GM12892 (cell line): ENCODE measurements at regions not wholly inside any gene's neighbourhood (a gene's known extent, or its start where the extent isn't known, plus 50 kb on each side); places are given as distances from the start of the nearest gene placed in this dataset.
"Not testable (repeated sequence)": the region's sequence is repeated elsewhere in the genome, so short reads cannot be mapped to it uniquely, and the experiment has no call there.

Experiments used
- DNase-seq: peaks from one replicate; pipeline ENCODE4 v3.0.0; 2011; ENCODE audit not compliant: insufficient read length
- FAIRE-seq: peaks from 2 replicates; lab custom pipeline; 2011; peaks lifted over from hg19 to GRCh38; lab: Jason Lieb, UNC
- POLR2A ChIP-seq: IDR thresholded peaks from 2 replicates; pipeline ENCODE4 v1.6.1; 2011; ENCODE audit warnings: low read depth, low read length, control low read depth
- POLR2AphosphoS5 ChIP-seq: IDR thresholded peaks from 2 replicates; pipeline ENCODE4 v1.6.1; 2011; ENCODE audit warnings: low read depth, low read length, control low read depth
- TAF1 ChIP-seq: IDR thresholded peaks from 2 replicates; pipeline ENCODE4 v1.6.1; 2011; ENCODE audit warnings: low read depth, mild to moderate bottlenecking, control low read depth, low read length, borderline replicate concordance

DNA sequence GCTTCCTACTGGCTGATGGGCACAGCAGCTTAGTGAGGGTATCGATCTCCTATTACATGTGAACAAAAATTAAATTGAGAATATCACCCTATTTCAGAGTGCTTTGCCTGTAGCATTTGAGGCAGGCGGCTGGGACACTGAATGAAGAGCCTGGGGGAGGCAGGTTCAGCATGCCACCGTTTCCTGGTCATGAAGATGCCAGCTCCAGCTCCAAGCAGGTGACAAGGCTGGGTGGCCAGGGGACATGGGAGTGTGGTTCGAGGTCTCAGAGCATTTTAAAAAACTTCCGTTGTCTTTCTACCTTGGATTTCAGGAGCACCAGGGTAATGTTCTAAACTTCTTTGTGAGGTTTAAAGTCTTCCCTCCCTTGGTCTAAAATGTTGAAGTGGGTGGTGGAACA is 158.2 kb downstream of the RPLP1 start:
- TF ChIP-seq POLR2A (no peak), TAF1 (no peak), POLR2AphosphoS5 (no peak)
- no peak for FAIRE-seq
- DNase-seq = no peak

DNA sequence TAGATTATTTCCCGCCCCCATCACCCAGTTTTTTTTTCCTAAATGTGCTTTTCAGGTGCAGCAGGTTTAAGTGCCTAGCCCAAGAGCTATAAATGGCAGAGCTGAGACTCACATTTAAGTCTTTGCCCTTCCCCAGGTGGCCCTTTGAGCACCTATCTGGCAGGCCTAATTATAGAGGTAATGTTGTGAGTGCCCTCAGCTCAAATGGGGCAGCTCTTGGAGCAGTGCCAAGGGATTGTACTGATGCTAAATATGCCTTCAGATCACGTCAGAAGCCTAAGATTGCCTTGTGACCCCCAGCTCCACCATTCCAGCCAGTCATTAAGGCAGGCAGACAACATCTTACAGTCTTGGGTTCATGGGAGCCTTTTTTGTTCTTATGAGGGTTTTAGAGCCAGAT is 159.5 kb downstream of the RPLP1 start:
- no peak for FAIRE-seq
- no peak for DNase-seq
- TF ChIP-seq POLR2A = no peak
- no peak for TF ChIP-seq POLR2AphosphoS5

DNA sequence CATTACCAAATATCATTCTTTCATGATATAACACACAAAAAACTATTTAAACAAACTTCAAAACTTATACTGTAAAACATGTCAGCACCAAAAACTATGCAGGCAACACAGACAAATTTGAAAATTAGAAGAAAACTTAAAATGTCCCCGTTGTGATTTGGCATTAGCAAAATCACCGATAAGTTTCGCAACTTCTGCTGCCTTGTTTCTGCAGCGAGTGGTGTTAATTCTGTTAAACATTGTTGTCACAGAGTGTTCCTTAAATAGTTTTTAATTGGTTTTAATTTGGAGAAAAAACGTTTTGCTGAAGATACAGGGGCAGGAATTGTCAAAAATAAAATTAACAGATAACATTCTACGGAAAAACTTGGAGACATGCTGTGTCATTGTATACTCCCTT is 160.6 kb downstream of the RPLP1 start:
- no peak for TF ChIP-seq POLR2AphosphoS5
- no peak for TF ChIP-seq TAF1
- no peak for TF ChIP-seq POLR2A
- FAIRE-seq (no peak), DNase-seq (no peak)

DNA sequence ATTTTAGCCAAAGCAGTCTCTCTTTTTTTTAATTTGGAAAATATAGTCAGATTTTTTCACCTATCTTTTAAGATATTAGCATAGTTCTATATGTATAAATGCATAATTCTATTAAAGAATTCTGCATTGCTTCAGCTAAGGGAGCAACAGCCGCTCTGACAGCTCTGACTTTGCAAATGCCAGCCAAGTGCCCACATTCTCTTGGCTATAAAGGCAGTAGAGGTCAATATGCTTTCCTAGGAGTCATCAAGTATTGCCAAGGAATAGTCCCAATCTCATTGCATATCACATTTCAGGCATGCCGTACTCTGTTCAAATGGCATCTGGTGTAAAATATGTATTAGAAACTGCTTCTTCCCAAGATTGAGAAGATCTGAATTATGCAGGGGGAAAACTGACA is 161.4 kb downstream of the RPLP1 start:
- no peak for DNase-seq
- TF ChIP-seq POLR2AphosphoS5 = no peak
- no peak for TF ChIP-seq POLR2A
- no peak for TF ChIP-seq TAF1
- FAIRE-seq = no peak

- FAIRE-seq (no peak), DNase-seq (no peak)
- TF ChIP-seq POLR2AphosphoS5 (no peak), TAF1 (no peak), POLR2A (no peak)
These were observed 163.1 kb downstream of the RPLP1 start for GRCh38 chr15:69615736-69616135.

- no peak for TF ChIP-seq POLR2A
- TF ChIP-seq POLR2AphosphoS5 = no peak
- no peak for TF ChIP-seq TAF1
- FAIRE-seq = no peak
- DNase-seq = no peak
These were observed 163.9 kb downstream of the RPLP1 start for GRCh38 chr15:69616558-69616957.

DNA sequence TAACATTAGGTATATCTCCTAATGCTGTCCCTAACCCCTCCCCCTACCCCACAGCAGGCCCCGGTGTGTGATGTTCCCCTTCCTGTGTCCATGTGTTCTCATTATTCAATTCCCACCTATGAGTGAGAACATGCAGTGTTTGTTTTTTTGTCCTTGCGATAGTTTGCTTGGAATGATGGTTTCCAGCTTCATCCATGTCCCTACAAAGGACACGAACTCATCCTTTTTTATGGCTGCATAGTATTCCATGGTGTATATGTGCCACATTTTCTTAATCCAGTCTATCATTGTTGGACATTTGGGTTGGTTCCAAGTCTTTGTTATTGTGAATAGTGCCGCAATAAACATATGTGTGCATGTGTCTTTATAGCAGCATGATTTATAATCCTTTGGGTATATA is 164.5 kb downstream of the RPLP1 start:
- not testable (repeated sequence) for DNase-seq, FAIRE-seq

GRCh38 chr15:69623392-69624154 is 171.0 kb downstream of the RPLP1 start:
- TF ChIP-seq POLR2AphosphoS5 (no peak), TAF1 (no peak), POLR2A (no peak)
- FAIRE-seq (no peak), DNase-seq (no peak)

GRCh38 chr15:69624155-69624520 is 171.5 kb downstream of the RPLP1 start:
- no peak for DNase-seq
- no peak for FAIRE-seq
- TF ChIP-seq POLR2A (no peak), TAF1 (no peak), POLR2AphosphoS5 (no peak)

DNA sequence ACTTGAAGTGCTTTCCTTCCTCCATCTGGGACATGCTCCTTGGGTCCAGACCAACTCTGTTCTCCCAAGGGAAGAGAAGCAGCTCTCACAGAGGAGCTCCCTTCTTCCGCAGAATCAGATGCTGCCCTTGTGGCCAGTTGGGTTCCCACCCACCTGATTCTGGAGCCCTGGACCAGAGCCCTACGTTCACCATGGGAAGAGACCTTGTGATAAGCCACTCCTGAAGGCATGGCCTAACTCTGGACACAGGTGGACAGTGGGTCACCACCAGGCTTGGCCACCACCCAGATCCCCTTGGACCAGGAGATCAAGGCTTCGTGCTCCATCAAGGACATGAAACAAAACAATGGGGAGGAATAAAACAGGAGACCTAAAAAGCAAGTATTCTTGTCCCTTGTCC is 172.2 kb downstream of the RPLP1 start:
- TF ChIP-seq POLR2AphosphoS5 = no peak
- TF ChIP-seq POLR2A = no peak
- TF ChIP-seq TAF1 = no peak
- no peak for FAIRE-seq
- no peak for DNase-seq

- FAIRE-seq (no peak), DNase-seq (no peak)
- TF ChIP-seq TAF1 = no peak
- TF ChIP-seq POLR2AphosphoS5 = no peak
- TF ChIP-seq POLR2A = no peak
These were observed 172.7 kb downstream of the RPLP1 start for GRCh38 chr15:69625328-69625727.

- no peak for DNase-seq
- TF ChIP-seq POLR2AphosphoS5 = no peak
- TF ChIP-seq POLR2A = no peak
- TF ChIP-seq TAF1 = no peak
- FAIRE-seq = no peak
These were observed 173.8 kb downstream of the RPLP1 start for GRCh38 chr15:69626095-69627066.

- DNase-seq (no peak), FAIRE-seq (no peak)
- TF ChIP-seq POLR2A (no peak), TAF1 (no peak), POLR2AphosphoS5 (no peak)
These were observed 175.0 kb downstream of the RPLP1 start for GRCh38 chr15:69627548-69628158.
